ENCODE measurements at regions not wholly inside any gene's neighbourhood (a gene's known extent, or its start where the extent isn't known, plus 50 kb on each side); places are given as distances from the start of the nearest gene placed in this dataset.

- TF ChIP-seq JUND (IDR thresholded peaks at IDR 0.05) (no peak), PBX3 (IDR thresholded peaks at IDR 0.05) (no peak), NFIC (IDR thresholded peaks at IDR 0.05; ENCODE audit: borderline replicate concordance) (no peak), ELF1 (IDR thresholded peaks at IDR 0.05) (no peak), MXI1 (IDR thresholded peaks at IDR 0.05; ENCODE audit: low read depth, low read length) (no peak), FOXM1 (IDR thresholded peaks at IDR 0.05; ENCODE audit: low read depth) (no peak), SIN3A (IDR thresholded peaks at IDR 0.05; ENCODE audit: borderline replicate concordance, low read depth, low read length) (no peak), FOXJ3 (CRISPR knock-in tag; IDR thresholded peaks at IDR 0.05) (no peak)
These were observed 301.3 kb downstream of the IL20RB start (continued) for GRCh38 chr3:137259089-137259488.

DNA sequence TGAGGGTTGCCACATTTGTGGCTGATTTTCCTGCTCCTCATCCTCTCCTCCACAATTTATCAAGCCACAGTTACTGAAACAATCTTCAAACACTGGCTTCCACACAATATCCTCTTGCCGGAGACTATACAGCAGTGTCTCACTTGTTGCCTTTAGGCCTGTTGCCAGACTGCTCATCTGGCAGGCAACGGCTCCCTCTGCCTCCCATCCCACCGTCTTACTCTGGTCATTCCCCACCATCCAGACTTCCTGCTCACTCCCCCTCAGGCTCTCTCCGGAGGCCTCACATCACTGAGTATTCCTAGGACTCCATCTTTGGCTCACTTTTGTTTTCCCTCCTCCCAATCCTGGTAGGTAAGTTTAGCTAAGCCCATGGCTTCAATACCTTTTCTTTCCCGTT, 301.9 kb downstream of the IL20RB start:
- Histone ChIP-seq H3K79me2 (ENCODE audit: insufficient read depth) (no peaks in the 10 kb centered on the region), H3K36me3 (replicated peaks in 1 of 2; ENCODE audit: control insufficient read depth in 1 of 2, insufficient read depth in 2 of 2, low read length in 1 of 2) (no peaks in the 10 kb centered on the region), H3F3A (replicated peaks; ENCODE audit: insufficient read depth) (no peaks in the 10 kb centered on the region), H3K4me1 (ENCODE audit: control insufficient read depth in 1 of 2, insufficient read depth in 2 of 2, low read depth in 1 of 2, low read length in 1 of 2) (peaks cover 0 to 14% of the 10 kb centered on the region in 2 experiments; a peak in 2 of 4 replicates), H3K4me2 (no peak overlapping the region), H3K27ac (ENCODE audit: low read depth in 2 of 2, low read length in 1 of 2) (no peak overlapping the region), H3K9ac (no peak overlapping the region), H3K27me3 (ENCODE audit: insufficient read depth) (no peaks in the 10 kb centered on the region), H2AFZ (ENCODE audit: low read depth) (no peak overlapping the region), H3K9me3 (no peaks in the 10 kb centered on the region), H4K20me1 (ENCODE audit: insufficient read depth) (no peaks in the 10 kb centered on the region), H3K4me3 (ENCODE audit: low read depth in 2 of 2, low read length in 1 of 2) (no peak overlapping the region), H3K9me2 (no peaks in the 10 kb centered on the region)
- 4% methylated on average over 5 of the region's 5 CpGs for WGBS (ENCODE audit: low lambda C conversion rate)
- TF ChIP-seq RAD21 (IDR thresholded peaks at IDR 0.05; ENCODE audit: low read length) (peak; percentile 55), SMC3 (IDR thresholded peaks at IDR 0.05; ENCODE audit: low read depth, low read length) (peak; percentile 10; the same call in 1 of the 2 replicates), NRF1 (IDR thresholded peaks at IDR 0.05; ENCODE audit: low read depth, low read length) (no peak)
- ChIA-PET CTCF (interaction anchor here (1.0 to 1.9 kb wide), 4 partner anchors 42 to 155 kb away, joined by 3 to 6 read pairs (median 3); no protein-coding TSS in a partner anchor), POLR2A (no interaction called here)
- DNase-seq: peak; percentile 18

DNA sequence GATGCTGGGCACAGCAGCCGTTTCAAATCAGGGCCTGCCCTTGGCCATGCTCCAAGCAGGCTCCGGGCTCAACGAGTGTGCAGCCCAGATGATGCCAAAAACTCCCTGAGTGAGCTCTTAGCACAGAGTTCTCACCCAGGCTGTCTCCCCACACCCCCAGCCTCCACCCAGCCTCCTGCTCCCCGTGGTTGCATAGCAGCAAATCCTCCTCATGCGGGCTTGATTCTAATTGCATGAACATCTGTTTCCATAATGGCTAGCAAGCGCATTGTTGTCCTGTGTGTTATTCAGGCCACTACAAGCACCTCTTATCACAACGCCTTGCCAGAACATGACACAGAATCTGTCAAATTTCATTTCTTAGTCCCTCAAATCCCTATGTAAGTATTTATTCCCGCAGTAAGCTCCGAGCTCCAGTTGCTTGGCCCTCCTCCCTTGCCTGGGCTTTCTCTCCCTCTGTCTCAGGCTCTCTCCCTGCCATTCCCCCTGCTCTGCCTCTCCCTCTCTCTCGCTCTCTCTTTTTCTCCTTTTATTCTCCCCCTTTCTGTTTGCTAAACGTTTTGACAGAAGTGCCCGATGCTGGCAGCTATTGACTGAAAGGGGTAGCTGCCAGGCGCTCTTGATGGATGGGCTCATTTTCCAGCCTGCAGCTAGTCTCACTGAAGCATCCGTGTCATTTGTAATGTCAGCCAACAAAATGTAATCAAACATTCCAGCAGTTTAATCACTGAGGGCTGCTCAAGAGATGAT, 306.5 kb downstream of the IL20RB start:
- CTCF ChIA-PET: interaction anchor here (0.7 to 1.1 kb wide), 2 partner anchors 9 to 19 kb away, joined by 3 to 4 read pairs; no protein-coding TSS in a partner anchor
- POLR2A ChIA-PET: interaction anchor here (0.7 kb wide), 1 partner anchor 72 kb away, joined by 3 read pairs; no protein-coding TSS in a partner anchor
- Histone ChIP-seq H3K79me2 (ENCODE audit: insufficient read depth) (no peaks in the 10 kb centered on the region), H3K4me2 (no peak overlapping the region), H3K36me3 (replicated peaks in 1 of 2; ENCODE audit: control insufficient read depth in 1 of 2, insufficient read depth in 2 of 2, low read length in 1 of 2) (no peaks in the 10 kb centered on the region), H2AFZ (ENCODE audit: low read depth) (no peak overlapping the region), H3K9me3 (no peaks in the 10 kb centered on the region), H3K27me3 (ENCODE audit: insufficient read depth) (no peaks in the 10 kb centered on the region), H4K20me1 (ENCODE audit: insufficient read depth) (no peaks in the 10 kb centered on the region), H3K4me1 (ENCODE audit: control insufficient read depth in 1 of 2, insufficient read depth in 2 of 2, low read depth in 1 of 2, low read length in 1 of 2) (peaks cover 0 to 18% of the 10 kb centered on the region in 2 experiments; a peak in 2 of 4 replicates), H3K9ac (no peak overlapping the region), H3K27ac (ENCODE audit: low read depth in 2 of 2, low read length in 1 of 2) (peak overlapping the region in 1 of 2 experiments; percentile 62; a peak in 2 of 4 replicates), H3F3A (replicated peaks; ENCODE audit: insufficient read depth) (no peaks in the 10 kb centered on the region), H3K4me3 (ENCODE audit: low read depth in 2 of 2, low read length in 1 of 2) (no peak overlapping the region; a peak in 1 of 4 replicates), H3K9me2 (no peaks in the 10 kb centered on the region)
- peak; percentile 59 for DNase-seq
- WGBS (ENCODE audit: low lambda C conversion rate): 3% methylated on average over 14 of the region's 14 CpGs
- TF ChIP-seq NFIC (IDR thresholded peaks at IDR 0.05; ENCODE audit: borderline replicate concordance): no peak
- no peak for TF ChIP-seq FOSL2 (IDR thresholded peaks at IDR 0.05; ENCODE audit: borderline replicate concordance, low read depth)
- no peak for TF ChIP-seq RXRA (IDR thresholded peaks at IDR 0.05; ENCODE audit: borderline replicate concordance, low read depth)
- TF ChIP-seq GABPA (IDR thresholded peaks at IDR 0.05; ENCODE audit: low read depth): no peak
- TF ChIP-seq NRF1 (IDR thresholded peaks at IDR 0.05; ENCODE audit: low read depth, low read length): no peak
- TF ChIP-seq RAD21 (IDR thresholded peaks at IDR 0.05; ENCODE audit: low read length): 0 out of 2 replicates have a peak, but pooled peaks have one; percentile 16
- TF ChIP-seq PBX3 (IDR thresholded peaks at IDR 0.05): no peak
- TF ChIP-seq MEF2A (IDR thresholded peaks at IDR 0.05; ENCODE audit: borderline replicate concordance, low read depth): no peak
- TF ChIP-seq SIN3A (IDR thresholded peaks at IDR 0.05; ENCODE audit: borderline replicate concordance, low read depth, low read length): no peak
- no peak for TF ChIP-seq FOXM1 (IDR thresholded peaks at IDR 0.05; ENCODE audit: low read depth)
- TF ChIP-seq TCF12 (IDR thresholded peaks at IDR 0.05): no peak
- peak; percentile 65 for TF ChIP-seq RCOR1 (IDR thresholded peaks at IDR 0.05; ENCODE audit: low read length)
- TF ChIP-seq TEAD4 (IDR thresholded peaks at IDR 0.05; ENCODE audit: borderline replicate concordance, insufficient read depth): no peak
- no peak for TF ChIP-seq JUND (IDR thresholded peaks at IDR 0.05)

Measured in SK-N-SH (cell line).